SK-N-SH (cell line): ENCODE measurements at regions not wholly inside any gene's neighbourhood (a gene's known extent, or its start where the extent isn't known, plus 50 kb on each side); places are given as distances from the start of the nearest gene placed in this dataset.

Experiments
- CTCF ChIA-PET: fragments of 300-600, 350-600 bp; formaldehyde crosslinking; extraction: SDS; loops from one replicate; lab custom pipeline; 2021; lab: Yijun Ruan, JAX
- POLR2A ChIA-PET: fragments of 350-600 bp; sonication (Branson Sonifier 250); formaldehyde crosslinking; extraction: SDS; loops from one replicate; lab custom pipeline; 2020; ENCODE audit warnings: antibody characterized with exemption, inconsistent platforms; lab: Yijun Ruan, JAX
- DNase-seq: peaks from one replicate; pipeline ENCODE4 v3.0.0; 2012
- H2AFZ ChIP-seq: fragments of 200-600 bp; sonication (generic); 2 replicates; pipeline ENCODE4 v1.8.1; 2016; ENCODE audit warnings: antibody characterized with exemption, mild to moderate bottlenecking, low read depth
- H3F3A ChIP-seq: fragments of 200-600 bp; sonication (generic); replicated peaks from 2 replicates; pipeline ENCODE3; 2016; ENCODE audit warnings: antibody characterized with exemption, mild to moderate bottlenecking; ENCODE audit not compliant: insufficient read depth
- H3K27ac ChIP-seq, 2 experiments: fragments of 200-500 bp in 1 of 2; fragments of 200-600 bp in 1 of 2; sonication (Bioruptor generic) in 1 of 2; sonication (generic), shearing (Covaris generic) in 1 of 2; 2 replicates each; pipeline versions ENCODE4 v1.5.1 to v1.6.1; 2014 to 2016; ENCODE audit warnings: low read depth in 2 of 2, inconsistent platforms in 1 of 2, low read length in 1 of 2, mild to moderate bottlenecking in 1 of 2, mixed read lengths in 1 of 2
- H3K27me3 ChIP-seq: fragments of 200-600 bp; sonication (generic), shearing (Covaris generic); 2 replicates; pipeline ENCODE4 v1.6.1; 2016; ENCODE audit warnings: mixed run types; ENCODE audit not compliant: insufficient read depth
- H3K36me3 ChIP-seq, 2 experiments: fragments of 200-500 bp in 1 of 2; fragments of 200-600 bp in 1 of 2; sonication (Bioruptor generic) in 1 of 2; sonication (generic) in 1 of 2; replicated peaks in 1 of 2; 2 replicates each; pipeline versions ENCODE3 to v1.5.1; 2014 to 2016; ENCODE audit warnings: low read length in 1 of 2, mild to moderate bottlenecking in 1 of 2; ENCODE audit not compliant: insufficient read depth in 2 of 2, control insufficient read depth in 1 of 2
- H3K4me1 ChIP-seq, 2 experiments: fragments of 200-500 bp in 1 of 2; fragments of 200-600 bp in 1 of 2; sonication (Bioruptor generic) in 1 of 2; sonication (generic), shearing (Covaris generic) in 1 of 2; 2 replicates each; pipeline versions ENCODE4 v1.5.1 to v1.6.1; 2014 to 2016; ENCODE audit warnings: low read depth in 1 of 2, low read length in 1 of 2, mixed run types in 1 of 2; ENCODE audit not compliant: insufficient read depth in 2 of 2, control insufficient read depth in 1 of 2
- H3K4me2 ChIP-seq: fragments of 200-600 bp; sonication (generic), shearing (Covaris generic); 2 replicates; pipeline ENCODE4 v1.6.1; 2017; ENCODE audit warnings: mixed run types
- H3K4me3 ChIP-seq, 2 experiments: fragments of 200-500 bp in 1 of 2; fragments of 200-600 bp in 1 of 2; sonication (Bioruptor generic) in 1 of 2; sonication (generic), shearing (Covaris generic) in 1 of 2; 2 replicates each; pipeline versions ENCODE4 v1.5.1 to v1.8.1; 2014 to 2016; ENCODE audit warnings: low read depth in 2 of 2, inconsistent platforms in 1 of 2, low read length in 1 of 2, mild to moderate bottlenecking in 1 of 2, mixed read lengths in 1 of 2, moderate library complexity in 1 of 2
- H3K79me2 ChIP-seq: fragments of 200-600 bp; sonication (generic); 2 replicates; pipeline ENCODE4 v1.8.1; 2017; ENCODE audit warnings: mild to moderate bottlenecking; ENCODE audit not compliant: insufficient read depth
- H3K9ac ChIP-seq: fragments of 200-600 bp; sonication (generic); 2 replicates; pipeline ENCODE4 v1.6.1; 2017; ENCODE audit warnings: mixed run types
- H3K9me2 ChIP-seq: fragments of 200-600 bp; sonication (generic); 2 replicates; pipeline ENCODE4 v1.6.1; 2017; ENCODE audit warnings: mixed run types
- H3K9me3 ChIP-seq: fragments of 200-600 bp; sonication (generic); 2 replicates; pipeline ENCODE4 v1.6.1; 2017; ENCODE audit warnings: mixed run types, mild to moderate bottlenecking, moderate library complexity
- H4K20me1 ChIP-seq: fragments of 200-600 bp; sonication (generic); 2 replicates; pipeline ENCODE4 v1.6.1; 2017; ENCODE audit warnings: mild to moderate bottlenecking, mixed run types; ENCODE audit not compliant: insufficient read depth
- ELF1 ChIP-seq: IDR thresholded peaks from 2 replicates; pipeline ENCODE4 v1.4.0; 2012
- EP300 ChIP-seq, 2 experiments: IDR thresholded peaks; 2 replicates each; pipeline versions ENCODE4 v1.4.0 to v1.6.1; 2012; ENCODE audit warnings: borderline replicate concordance in 1 of 2, low read depth in 1 of 2, low read length in 1 of 2
- EZH2phosphoT487 ChIP-seq: fragments of 200-600 bp; sonication (generic); IDR thresholded peaks from 2 replicates; pipeline ENCODE4 v1.6.1; 2017; ENCODE audit warnings: low read depth, mixed run types, mild to moderate bottlenecking, antibody characterized with exemption, moderate library complexity, borderline replicate concordance
- FOXJ3 ChIP-seq: sonication (generic); formaldehyde crosslinking; IDR thresholded peaks from 2 replicates; pipeline ENCODE4 v1.5.1; 2020; ENCODE audit warnings: mild to moderate bottlenecking, missing genetic modification reagents
- MXI1 ChIP-seq: IDR thresholded peaks from 2 replicates; pipeline ENCODE4 v1.6.1; 2012; ENCODE audit warnings: mild to moderate bottlenecking, low read depth, low read length, improper control_type of control experiment
- NFIC ChIP-seq: IDR thresholded peaks from 2 replicates; pipeline ENCODE4 v1.4.0; 2012; ENCODE audit warnings: borderline replicate concordance
- NRF1 ChIP-seq: IDR thresholded peaks from 2 replicates; pipeline ENCODE4 v1.6.1; 2012; ENCODE audit warnings: low read depth, mild to moderate bottlenecking, low read length
- PBX3 ChIP-seq: IDR thresholded peaks from 2 replicates; pipeline ENCODE4; 2012
- POLR2AphosphoS5 ChIP-seq: IDR thresholded peaks from 2 replicates; pipeline ENCODE4 v1.6.1; 2012; ENCODE audit warnings: low read depth, low read length
- RAD21 ChIP-seq: IDR thresholded peaks from 2 replicates; pipeline ENCODE4 v1.6.1; 2012; ENCODE audit warnings: mild to moderate bottlenecking, low read length
- RCOR1 ChIP-seq: fragments of 150-350 bp; IDR thresholded peaks from 2 replicates; pipeline ENCODE4 v1.6.1; 2017; ENCODE audit warnings: antibody characterized with exemption, low read length
- RFX5 ChIP-seq: IDR thresholded peaks from 2 replicates; pipeline ENCODE4 v1.6.1; 2012; ENCODE audit warnings: mild to moderate bottlenecking, improper control_type of control experiment, low read length
- SMC3 ChIP-seq: IDR thresholded peaks from 2 replicates; pipeline ENCODE4 v1.6.1; 2012; ENCODE audit warnings: low read depth, low read length, improper control_type of control experiment
- TAF1 ChIP-seq: IDR thresholded peaks from 2 replicates; pipeline ENCODE4 v1.6.1; 2012; ENCODE audit warnings: low read depth, mild to moderate bottlenecking, low read length, moderate library complexity, borderline replicate concordance
- TCF12 ChIP-seq: IDR thresholded peaks from 2 replicates; pipeline ENCODE4 v1.4.0; 2012
- TEAD4 ChIP-seq: IDR thresholded peaks from 2 replicates; pipeline ENCODE4 v1.4.0; 2012; ENCODE audit warnings: mild to moderate bottlenecking, borderline replicate concordance; ENCODE audit not compliant: insufficient read depth
- YY1 ChIP-seq: IDR thresholded peaks from 2 replicates; pipeline ENCODE4 v1.4.0; 2012; ENCODE audit warnings: low read depth, mild to moderate bottlenecking
- WGBS: methylation state at CpG from one replicate; pipeline ENCODE4 v1.1.6; 2017; ENCODE audit warnings: low lambda C conversion rate; 5-methylcytosine and 5-hydroxymethylcytosine counted together
- TF ChIP-seq, protein P1 (sequence below): fragments of 150-350 bp; IDR thresholded peaks from 2 replicates; pipeline ENCODE4 v1.6.1; 2016; ENCODE audit warnings: mild to moderate bottlenecking, low read depth, low read length
- TF ChIP-seq, protein P2 (sequence below): IDR thresholded peaks from 2 replicates; pipeline ENCODE4 v1.4.0; 2012; ENCODE audit warnings: low read depth, borderline replicate concordance

GRCh38 chr14:96663491-96664067, 133.6 kb upstream of the VRK1 start (continued):
- TF ChIP-seq RCOR1: no peak
- TF ChIP-seq MXI1: no peak
- TF ChIP-seq, protein P1, sequence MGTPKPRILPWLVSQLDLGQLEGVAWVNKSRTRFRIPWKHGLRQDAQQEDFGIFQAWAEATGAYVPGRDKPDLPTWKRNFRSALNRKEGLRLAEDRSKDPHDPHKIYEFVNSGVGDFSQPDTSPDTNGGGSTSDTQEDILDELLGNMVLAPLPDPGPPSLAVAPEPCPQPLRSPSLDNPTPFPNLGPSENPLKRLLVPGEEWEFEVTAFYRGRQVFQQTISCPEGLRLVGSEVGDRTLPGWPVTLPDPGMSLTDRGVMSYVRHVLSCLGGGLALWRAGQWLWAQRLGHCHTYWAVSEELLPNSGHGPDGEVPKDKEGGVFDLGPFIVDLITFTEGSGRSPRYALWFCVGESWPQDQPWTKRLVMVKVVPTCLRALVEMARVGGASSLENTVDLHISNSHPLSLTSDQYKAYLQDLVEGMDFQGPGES: no peak
- no peak for TF ChIP-seq EP300 (IDR thresholded peaks at IDR 0.05; ENCODE audit: borderline replicate concordance in 1 of 2, low read depth in 1 of 2, low read length in 1 of 2)
- TF ChIP-seq NFIC: no peak
- TF ChIP-seq TCF12: no peak

DNA sequence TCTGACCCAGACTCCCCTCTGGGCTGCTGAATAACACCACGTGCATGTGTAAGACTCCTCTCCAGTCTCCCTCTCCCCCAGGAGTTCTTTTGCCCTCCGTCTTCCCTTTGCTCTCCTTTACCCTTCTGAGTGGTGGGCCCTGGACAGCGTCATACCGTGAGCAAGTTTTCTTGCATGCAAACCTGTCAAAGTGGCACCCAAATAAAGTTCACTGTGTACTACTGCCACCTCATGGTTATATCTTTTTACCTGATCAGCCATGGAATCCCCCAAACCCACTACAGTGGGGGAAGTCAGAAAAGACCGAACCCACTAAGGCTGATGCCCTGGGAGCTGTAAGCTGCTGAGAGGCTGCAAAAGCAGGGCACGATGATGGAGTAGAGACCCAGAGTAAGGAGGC, 131.1 kb upstream of the VRK1 start:
- TF ChIP-seq PBX3: no peak
- 0 out of 2 replicates have a peak, but pooled peaks have one; percentile 13 for TF ChIP-seq SMC3
- TF ChIP-seq NRF1: no peak
- TF ChIP-seq, protein P1: no peak
- TF ChIP-seq RAD21: peak; percentile 46
- TF ChIP-seq, protein P2, sequence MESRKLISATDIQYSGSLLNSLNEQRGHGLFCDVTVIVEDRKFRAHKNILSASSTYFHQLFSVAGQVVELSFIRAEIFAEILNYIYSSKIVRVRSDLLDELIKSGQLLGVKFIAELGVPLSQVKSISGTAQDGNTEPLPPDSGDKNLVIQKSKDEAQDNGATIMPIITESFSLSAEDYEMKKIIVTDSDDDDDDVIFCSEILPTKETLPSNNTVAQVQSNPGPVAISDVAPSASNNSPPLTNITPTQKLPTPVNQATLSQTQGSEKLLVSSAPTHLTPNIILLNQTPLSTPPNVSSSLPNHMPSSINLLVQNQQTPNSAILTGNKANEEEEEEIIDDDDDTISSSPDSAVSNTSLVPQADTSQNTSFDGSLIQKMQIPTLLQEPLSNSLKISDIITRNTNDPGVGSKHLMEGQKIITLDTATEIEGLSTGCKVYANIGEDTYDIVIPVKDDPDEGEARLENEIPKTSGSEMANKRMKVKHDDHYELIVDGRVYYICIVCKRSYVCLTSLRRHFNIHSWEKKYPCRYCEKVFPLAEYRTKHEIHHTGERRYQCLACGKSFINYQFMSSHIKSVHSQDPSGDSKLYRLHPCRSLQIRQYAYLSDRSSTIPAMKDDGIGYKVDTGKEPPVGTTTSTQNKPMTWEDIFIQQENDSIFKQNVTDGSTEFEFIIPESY: no peak
- no peak for TF ChIP-seq TAF1
- TF ChIP-seq TEAD4: no peak
- TF ChIP-seq POLR2AphosphoS5: no peak
- TF ChIP-seq TCF12: no peak
- no peak for TF ChIP-seq RFX5
- no peak for TF ChIP-seq ELF1
- no peak for TF ChIP-seq FOXJ3
- TF ChIP-seq EZH2phosphoT487: no peak
- no peak for TF ChIP-seq YY1
- TF ChIP-seq RCOR1: no peak
- TF ChIP-seq, all 33 proteins: peak for 2
- no peak overlapping the region for H2AFZ ChIP-seq
- H3K4me1 ChIP-seq: no peaks in the 10 kb centered on the region; a peak in 1 of 4 replicates
- no peaks in the 10 kb centered on the region for H3K36me3 ChIP-seq
- no peaks in the 10 kb centered on the region for H4K20me1 ChIP-seq
- POLR2A ChIA-PET: no interaction called here
- H3F3A ChIP-seq: no peaks in the 10 kb centered on the region
- H3K27me3 ChIP-seq: no peaks in the 10 kb centered on the region
- DNase-seq: no peak
- H3K9ac ChIP-seq: no peak overlapping the region
- no peaks in the 10 kb centered on the region for H3K9me2 ChIP-seq
- H3K79me2 ChIP-seq: no peaks in the 10 kb centered on the region
- H3K27ac ChIP-seq: no peak overlapping the region
- H3K4me2 ChIP-seq: no peak overlapping the region
- no peak overlapping the region for H3K4me3 ChIP-seq
- CTCF ChIA-PET: interaction anchor here (1.4 to 1.9 kb wide), 2 partner anchors 76 to 82 kb away, joined by 3 to 7 read pairs; no protein-coding TSS in a partner anchor
- no peaks in the 10 kb centered on the region for H3K9me3 ChIP-seq
- 21% methylated on average over 6 of the region's 6 CpGs for WGBS
